Fibroblast of lung (primary cell): ENCODE measurements at regions not wholly inside any gene's neighbourhood (a gene's known extent, or its start where the extent isn't known, plus 50 kb on each side); places are given as distances from the start of the nearest gene placed in this dataset.

Experiments used
- DNase-seq, 2 donors: peaks; one replicate each; pipeline versions ENCODE4 v3.0.0 to v3.0.0-alpha.2; 2010; ENCODE audit warnings: low read depth in 2 of 2
- H2AFZ ChIP-seq: 2 replicates; pipeline ENCODE4 v1.5.1; 2012; ENCODE audit warnings: low read length, control low read depth, inconsistent platforms
- H3K27ac ChIP-seq: 2 replicates; pipeline ENCODE4 v1.5.1; 2011; ENCODE audit warnings: low read length, control low read depth; ENCODE audit not compliant: insufficient read depth
- H3K27me3 ChIP-seq: 2 replicates; pipeline ENCODE4 v1.5.1; 2011; ENCODE audit warnings: mild to moderate bottlenecking, low read length; ENCODE audit not compliant: control insufficient read depth, insufficient read depth
- H3K36me3 ChIP-seq: 2 replicates; pipeline ENCODE4 v1.5.1; 2011; ENCODE audit warnings: low read length; ENCODE audit not compliant: control insufficient read depth, insufficient read depth
- H3K4me1 ChIP-seq: 2 replicates; pipeline ENCODE4 v1.5.1; 2011; ENCODE audit warnings: low read length; ENCODE audit not compliant: control insufficient read depth, insufficient read depth; ENCODE audit errors: extremely low read depth
- H3K4me2 ChIP-seq: 2 replicates; pipeline ENCODE4 v1.5.1; 2011; ENCODE audit warnings: low read length, control low read depth; ENCODE audit not compliant: insufficient read depth; ENCODE audit errors: extremely low read depth
- H3K4me3 ChIP-seq, 4 experiments: fragments of 200-600 bp in 1 of 4; sonication (generic) in 1 of 4; replicated peaks in 1 of 4; 2 replicates each; pipeline ENCODE4 v1.5.1; 2011 to 2016; ENCODE audit warnings: low read length in 4 of 4, low read depth in 3 of 4, mild to moderate bottlenecking in 3 of 4, control low read depth in 2 of 4, inconsistent platforms in 1 of 4, mixed read lengths in 1 of 4; ENCODE audit not compliant: insufficient read depth in 1 of 4; ENCODE audit errors: control extremely low read depth in 1 of 4
- H3K79me2 ChIP-seq: 2 replicates; pipeline ENCODE4 v1.5.1; 2012; ENCODE audit warnings: mild to moderate bottlenecking, low read length, inconsistent platforms; ENCODE audit not compliant: control insufficient read depth, insufficient read depth
- H3K9ac ChIP-seq: 2 replicates; pipeline ENCODE4 v1.5.1; 2011; ENCODE audit warnings: mild to moderate bottlenecking, low read length, control low read depth; ENCODE audit not compliant: insufficient read depth
- H3K9me3 ChIP-seq: 2 replicates; pipeline ENCODE4 v1.5.1; 2012; ENCODE audit warnings: low read depth, low read length; ENCODE audit not compliant: control insufficient read depth, insufficient read depth
- H4K20me1 ChIP-seq: 2 replicates; pipeline ENCODE4 v1.5.1; 2011; ENCODE audit warnings: low read length; ENCODE audit not compliant: control insufficient read depth, insufficient read depth; ENCODE audit errors: extremely low read depth
- CTCF ChIP-seq, 2 donors: IDR thresholded peaks in 1 of 2; conservative IDR thresholded peaks in 1 of 2; 1 replicate in 1 of 2; 2 replicates in 1 of 2; pipeline ENCODE4 v1.5.1; 2011 to 2012; ENCODE audit warnings: low read length in 2 of 2, control low read depth in 1 of 2, inconsistent platforms in 1 of 2, low read depth in 1 of 2, mild to moderate bottlenecking in 1 of 2
- EZH2 ChIP-seq: IDR thresholded peaks from 2 replicates; pipeline ENCODE4 v1.5.1; 2012; ENCODE audit warnings: low read length, control low read depth, mild to moderate bottlenecking; ENCODE audit errors: missing control alignments

DNA sequence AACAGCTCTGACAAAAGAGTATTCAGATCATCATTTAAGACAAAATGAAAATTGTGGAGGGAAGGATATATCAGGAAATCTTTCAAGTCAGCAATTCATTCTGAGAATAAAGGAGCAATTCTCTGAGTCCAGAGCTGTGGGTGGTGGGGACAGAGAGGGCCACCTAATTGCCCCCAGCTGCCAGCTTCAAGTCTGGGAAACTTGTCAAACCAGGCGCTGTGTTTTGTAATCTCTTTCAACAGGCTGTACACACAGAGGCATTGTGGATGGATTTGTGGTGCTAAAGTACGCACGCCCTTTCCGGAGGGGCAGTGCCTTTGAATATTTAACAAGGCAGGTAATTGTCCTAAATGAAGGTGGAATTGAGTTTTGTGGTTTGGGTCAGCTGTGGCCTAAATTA is 591.1 kb upstream of the BOD1L1 start:
- TF ChIP-seq EZH2 (no peak), CTCF (conservative IDR thresholded peaks at IDR 0.05 in 1 of 2, IDR thresholded peaks at IDR 0.05 in 1 of 2; ENCODE audit: low read depth in 1 of 2, low read length in 2 of 2) (no peak)
- no peaks in the 10 kb centered on the region for H3K36me3 ChIP-seq
- H3K4me2 ChIP-seq: no peak overlapping the region
- no peaks in the 10 kb centered on the region for H3K4me1 ChIP-seq
- no peaks in the 10 kb centered on the region for H3K79me2 ChIP-seq
- no peaks in the 10 kb centered on the region for H3K27me3 ChIP-seq
- no peak for DNase-seq
- no peaks in the 10 kb centered on the region for H4K20me1 ChIP-seq
- H2AFZ ChIP-seq: no peak overlapping the region
- H3K9ac ChIP-seq: no peak overlapping the region
- no peak overlapping the region for H3K4me3 ChIP-seq
- H3K27ac ChIP-seq: no peak overlapping the region
- H3K9me3 ChIP-seq: no peaks in the 10 kb centered on the region

- TF ChIP-seq CTCF (conservative IDR thresholded peaks at IDR 0.05 in 1 of 2, IDR thresholded peaks at IDR 0.05 in 1 of 2; ENCODE audit: low read depth in 1 of 2, low read length in 2 of 2): no peak
- no peak for TF ChIP-seq EZH2
- Histone ChIP-seq H3K4me1 (no peaks in the 10 kb centered on the region), H3K4me3 (no peak overlapping the region), H3K9me3 (no peaks in the 10 kb centered on the region), H2AFZ (no peak overlapping the region), H3K79me2 (no peaks in the 10 kb centered on the region), H3K36me3 (no peaks in the 10 kb centered on the region), H3K27ac (no peak overlapping the region), H4K20me1 (no peaks in the 10 kb centered on the region), H3K9ac (no peak overlapping the region), H3K27me3 (no peaks in the 10 kb centered on the region), H3K4me2 (no peak overlapping the region)
- DNase-seq: peak in 1 of 2 donors; percentile 68
Observed at GRCh38 chr4:14221176-14221575, 593.7 kb upstream of the BOD1L1 start.

GRCh38 chr4:14222377-14223029 is 595.0 kb upstream of the BOD1L1 start:
- Histone ChIP-seq H3K4me1 (no peaks in the 10 kb centered on the region), H3K79me2 (no peaks in the 10 kb centered on the region), H3K27ac (no peak overlapping the region), H2AFZ (no peak overlapping the region), H3K27me3 (no peaks in the 10 kb centered on the region), H3K4me2 (no peak overlapping the region), H3K36me3 (no peaks in the 10 kb centered on the region), H3K9me3 (no peaks in the 10 kb centered on the region), H4K20me1 (no peaks in the 10 kb centered on the region), H3K4me3 (no peak overlapping the region), H3K9ac (no peak overlapping the region)
- no peak for TF ChIP-seq EZH2
- peak; percentile 6 to 19 for DNase-seq
